SIG-M5 treated with dmso at 0.1 percent for 504 hours (cell line): ENCODE measurements at regions not wholly inside any gene's neighbourhood (a gene's known extent, or its start where the extent isn't known, plus 50 kb on each side); places are given as distances from the start of the nearest gene placed in this dataset.
"Not testable (repeated sequence)": the region's sequence is repeated elsewhere in the genome, so short reads cannot be mapped to it uniquely, and the experiment has no call there.

Experiments used
- DNase-seq: peaks from one replicate; lab custom pipeline; 2025; ENCODE audit not compliant: unreplicated experiment; lab: John Stamatoyannopoulos, UW

DNA sequence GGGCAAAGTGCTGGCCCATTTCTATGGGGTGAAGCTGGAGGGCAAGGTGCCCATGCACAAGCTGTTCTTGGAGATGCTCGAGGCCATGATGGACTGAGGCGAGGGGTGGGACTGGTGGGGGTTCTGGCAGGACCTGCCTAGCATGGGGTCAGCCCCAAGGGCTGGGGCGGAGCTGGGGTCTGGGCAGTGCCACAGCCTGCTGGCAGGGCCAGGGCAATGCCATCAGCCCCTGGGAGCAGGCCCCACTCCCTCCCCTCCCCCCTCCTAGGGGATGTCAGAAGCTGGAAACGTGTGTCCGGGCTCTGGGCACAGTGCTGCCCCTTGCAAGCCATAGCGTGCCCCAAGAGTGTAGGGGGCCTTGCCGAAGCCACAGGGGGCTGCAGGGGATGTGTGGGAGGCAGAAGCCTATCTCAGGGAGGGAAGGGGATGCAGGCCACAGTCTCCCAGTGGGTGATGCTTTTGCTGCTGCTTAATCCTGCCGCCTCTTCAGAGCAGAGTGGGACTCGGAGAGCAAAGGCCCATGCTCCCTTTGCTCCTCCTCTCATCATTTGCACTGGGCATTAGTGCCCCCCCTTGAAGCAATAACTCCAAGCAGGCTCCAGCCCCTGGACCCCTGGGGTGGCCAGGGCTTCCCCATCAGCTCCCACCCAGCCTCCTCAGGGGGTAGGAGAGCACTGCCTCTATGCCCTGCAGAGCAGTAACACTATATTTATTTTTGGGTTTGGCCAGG lies 85.2 kb downstream of the MRPL57 start:
- DNase-seq: not testable (repeated sequence)

DNA sequence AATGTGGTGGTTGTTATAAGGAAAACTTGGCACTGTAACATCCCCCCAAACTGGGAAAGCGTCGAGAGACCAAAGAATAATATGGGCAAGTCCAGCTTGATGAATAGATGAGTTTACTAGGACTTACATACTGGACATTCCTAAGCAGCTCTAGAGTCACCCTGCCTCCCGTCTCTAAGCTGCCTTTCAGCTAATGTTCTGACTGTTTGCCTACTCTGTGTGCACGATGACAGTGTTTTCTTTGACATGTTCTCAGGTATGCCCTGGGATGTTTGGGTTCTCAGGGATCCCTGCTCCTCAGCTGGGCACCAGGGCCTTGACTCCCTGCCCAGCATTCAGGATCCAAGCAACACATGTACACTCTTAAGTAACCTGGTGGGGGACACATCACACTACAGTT lies 87.5 kb downstream of the MRPL57 start:
- DNase-seq: not testable (repeated sequence)

DNA sequence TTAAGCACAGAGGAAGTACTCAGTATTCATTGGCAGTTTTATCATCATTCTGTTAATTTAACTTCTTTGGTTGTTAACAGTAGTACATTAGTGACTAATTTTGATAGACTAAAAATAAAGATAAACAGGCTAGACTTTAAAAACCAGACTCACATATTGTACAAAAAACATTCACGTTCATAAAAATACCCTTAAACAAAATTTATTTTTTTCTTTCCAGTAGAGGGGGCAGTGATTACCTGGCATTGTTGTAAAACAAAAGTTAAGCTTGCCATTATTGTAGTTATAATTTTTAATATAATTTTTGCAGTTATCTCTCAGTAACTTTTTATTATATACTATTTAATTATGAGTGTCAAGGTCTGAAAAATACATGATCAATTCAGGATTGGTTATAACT lies 92.0 kb downstream of the MRPL57 start:
- DNase-seq: not testable (repeated sequence)

DNA sequence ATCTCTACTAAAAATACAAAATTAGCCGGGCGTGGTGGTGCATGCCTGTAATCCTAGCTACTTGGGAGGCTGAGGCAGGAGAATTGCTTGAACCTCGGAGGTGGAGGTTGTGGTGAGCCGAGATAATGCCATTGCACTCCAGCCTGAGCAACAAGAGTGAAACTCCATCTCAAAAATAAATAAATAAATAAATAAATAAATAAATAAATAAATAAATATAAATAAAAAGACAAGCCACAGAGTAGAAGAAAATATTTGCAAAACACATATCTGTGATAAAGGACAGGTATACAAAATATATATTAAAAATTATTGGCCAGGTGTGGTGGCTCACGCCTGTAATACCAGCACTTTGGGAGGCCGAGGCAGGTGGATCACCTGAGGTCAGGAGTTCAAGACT lies 96.0 kb downstream of the MRPL57 start:
- DNase-seq: not testable (repeated sequence)

DNA sequence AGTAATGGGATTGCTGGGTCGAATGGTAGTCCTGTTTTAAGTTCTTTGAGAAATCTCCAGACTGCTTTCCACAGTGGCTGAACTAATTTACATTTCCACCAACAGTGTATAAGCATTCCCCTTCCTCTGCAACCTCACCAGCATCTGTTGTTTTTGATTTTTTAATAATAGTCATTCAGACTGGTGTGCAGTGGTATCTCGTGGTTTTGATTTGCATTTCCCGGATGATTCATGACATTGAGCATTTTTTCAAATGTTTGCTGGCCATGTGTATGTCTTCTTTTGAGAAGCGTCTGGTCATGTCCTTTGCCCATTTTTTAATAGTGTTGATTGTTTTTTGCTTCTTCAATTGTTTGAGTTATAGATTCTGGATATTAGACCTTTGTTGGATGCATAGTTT lies 98.0 kb downstream of the MRPL57 start:
- not testable (repeated sequence) for DNase-seq

DNA sequence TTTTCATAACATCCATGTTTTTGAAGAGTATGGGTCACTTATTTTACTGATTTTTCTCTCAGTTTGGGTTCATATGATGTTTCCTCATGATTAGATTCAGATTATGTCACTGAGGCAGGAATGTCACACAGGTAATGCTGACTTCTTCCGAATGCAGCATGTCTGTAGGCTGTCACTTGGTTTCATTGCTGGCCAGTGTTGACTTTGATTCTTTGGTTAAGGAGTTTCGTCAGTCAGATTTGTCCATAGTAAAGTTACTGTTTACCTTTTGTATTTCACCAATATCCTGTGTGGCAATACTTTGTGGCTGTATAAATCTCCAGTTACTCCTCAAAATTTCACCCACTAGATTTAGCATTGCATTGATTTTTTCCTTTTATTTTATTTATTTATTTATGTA lies 105.6 kb downstream of the MRPL57 start:
- DNase-seq: no peak

DNA sequence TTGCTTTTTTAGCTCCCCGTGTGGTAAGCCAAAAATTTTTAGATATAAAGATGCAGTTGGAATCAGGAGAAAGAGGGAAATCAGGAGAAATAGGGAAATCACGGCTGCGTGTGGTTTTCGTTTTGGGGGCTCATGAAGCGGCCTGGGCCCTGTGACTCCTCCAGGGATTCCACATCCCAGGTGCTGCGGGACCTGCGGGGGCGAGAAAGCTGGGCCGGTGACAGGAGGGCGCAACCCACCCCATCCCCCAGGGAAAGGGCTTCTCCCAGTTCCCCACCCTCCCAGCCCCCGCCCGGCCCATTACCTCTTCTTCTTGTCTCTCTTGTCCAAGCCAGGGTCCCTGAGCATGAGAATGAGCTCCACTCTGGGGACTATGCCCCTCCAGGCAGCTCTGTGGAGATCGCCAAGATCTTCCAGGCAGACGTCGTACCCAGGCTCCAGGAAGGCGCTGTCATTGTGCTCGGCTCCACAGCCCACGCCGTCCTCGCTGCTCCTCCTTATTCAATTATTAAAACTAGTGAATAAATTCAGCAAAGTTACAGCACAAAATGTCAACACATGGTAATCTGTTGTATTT lies 111.0 kb downstream of the MRPL57 start:
- no peak for DNase-seq

DNA sequence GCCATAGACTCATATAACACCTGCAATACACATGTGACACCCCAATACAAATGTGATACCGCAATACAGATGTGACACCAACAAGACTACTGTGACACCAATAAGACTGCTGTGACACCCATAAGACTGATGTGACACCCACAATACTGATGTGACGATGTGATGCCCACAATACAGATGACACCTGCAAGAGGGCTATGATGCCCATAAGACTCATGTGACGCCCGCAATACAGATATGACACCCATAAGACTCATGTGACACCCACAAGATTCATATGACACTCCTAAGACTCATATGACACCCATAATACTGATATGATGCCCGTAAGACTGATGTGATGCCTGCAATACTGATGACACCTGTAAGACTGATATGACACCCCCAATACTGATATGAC lies 113.0 kb downstream of the MRPL57 start:
- DNase-seq: no peak

DNA sequence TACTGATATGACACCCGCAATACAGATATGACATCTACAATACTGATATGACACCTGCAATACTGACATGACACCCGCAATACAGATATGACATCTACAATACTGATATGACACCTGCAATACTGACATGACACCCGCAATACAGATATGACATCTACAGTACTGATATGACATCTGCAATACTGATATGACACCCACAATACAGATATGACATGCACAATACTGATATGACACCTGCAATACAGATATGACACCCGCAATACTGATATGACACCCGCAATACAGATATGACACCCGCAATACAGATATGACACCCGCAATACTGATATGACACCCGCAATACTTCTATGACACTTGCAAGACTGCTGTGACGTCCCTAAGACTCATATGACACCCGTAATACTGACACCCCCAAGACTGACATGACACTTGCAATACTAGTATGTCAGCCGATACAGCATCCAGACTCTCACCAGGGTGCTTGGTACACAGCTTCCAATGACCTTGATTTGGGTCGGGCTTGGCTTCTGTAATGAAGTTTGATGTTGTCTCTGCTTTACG lies 114.1 kb downstream of the MRPL57 start:
- not testable (repeated sequence) for DNase-seq

DNA sequence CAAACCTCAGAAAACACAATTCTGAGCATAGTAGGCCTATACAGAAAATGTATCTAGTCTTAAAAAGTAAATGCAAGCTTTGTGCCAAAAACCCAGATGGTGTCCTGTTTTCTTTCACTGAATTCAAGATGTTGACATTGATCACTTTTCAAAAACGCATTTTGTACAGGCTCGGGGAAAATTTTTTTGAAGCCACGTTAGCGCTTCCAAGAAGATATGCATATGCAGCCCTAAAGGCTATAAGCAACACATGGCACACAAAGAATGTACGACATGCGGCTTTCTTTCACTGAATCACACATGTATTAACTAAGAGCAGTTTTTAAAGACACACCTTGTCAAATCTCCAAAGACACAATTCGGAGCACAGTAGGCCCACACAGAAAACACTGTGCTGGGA lies 115.4 kb downstream of the MRPL57 start:
- no peak for DNase-seq

DNA sequence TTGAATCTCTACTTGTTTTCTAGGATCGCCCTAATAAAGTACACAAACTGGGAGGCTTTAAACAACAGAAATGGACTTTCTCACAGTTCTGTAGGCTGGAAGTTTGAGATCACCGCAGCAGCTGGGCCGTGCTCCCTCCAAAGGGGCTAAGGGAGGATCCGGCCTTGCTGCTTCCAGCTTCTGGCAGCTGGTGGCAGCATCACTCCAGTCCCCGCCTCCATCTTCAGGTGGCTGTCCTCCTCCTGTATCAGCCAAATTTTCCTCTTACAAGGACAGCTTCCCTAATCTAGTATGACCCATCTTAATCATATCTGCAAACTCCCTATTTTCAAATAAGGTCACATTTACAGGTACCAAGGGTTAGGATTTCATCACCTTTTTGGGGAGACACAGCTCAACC lies 120.5 kb downstream of the MRPL57 start:
- DNase-seq: peak; percentile 48

DNA sequence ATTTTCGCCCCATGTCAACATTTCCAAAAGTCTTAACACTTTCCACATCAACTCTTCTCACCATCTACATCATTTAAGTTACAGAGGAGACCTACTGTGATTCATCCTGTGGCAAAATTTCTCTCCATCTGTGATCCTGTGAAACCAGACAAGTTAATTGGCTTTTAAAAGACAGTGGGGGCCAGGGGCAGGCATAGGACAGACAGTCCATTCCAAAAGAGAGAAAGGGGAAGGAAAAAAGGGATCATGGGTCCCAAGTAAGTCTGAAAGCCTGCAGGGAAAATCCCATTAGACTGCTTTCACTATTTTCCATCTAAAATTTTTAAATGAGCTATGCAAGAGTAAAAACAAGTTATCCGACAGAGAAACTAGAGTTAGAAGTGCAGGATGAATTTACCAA lies 121.0 kb downstream of the MRPL57 start:
- DNase-seq: peak; percentile 20

DNA sequence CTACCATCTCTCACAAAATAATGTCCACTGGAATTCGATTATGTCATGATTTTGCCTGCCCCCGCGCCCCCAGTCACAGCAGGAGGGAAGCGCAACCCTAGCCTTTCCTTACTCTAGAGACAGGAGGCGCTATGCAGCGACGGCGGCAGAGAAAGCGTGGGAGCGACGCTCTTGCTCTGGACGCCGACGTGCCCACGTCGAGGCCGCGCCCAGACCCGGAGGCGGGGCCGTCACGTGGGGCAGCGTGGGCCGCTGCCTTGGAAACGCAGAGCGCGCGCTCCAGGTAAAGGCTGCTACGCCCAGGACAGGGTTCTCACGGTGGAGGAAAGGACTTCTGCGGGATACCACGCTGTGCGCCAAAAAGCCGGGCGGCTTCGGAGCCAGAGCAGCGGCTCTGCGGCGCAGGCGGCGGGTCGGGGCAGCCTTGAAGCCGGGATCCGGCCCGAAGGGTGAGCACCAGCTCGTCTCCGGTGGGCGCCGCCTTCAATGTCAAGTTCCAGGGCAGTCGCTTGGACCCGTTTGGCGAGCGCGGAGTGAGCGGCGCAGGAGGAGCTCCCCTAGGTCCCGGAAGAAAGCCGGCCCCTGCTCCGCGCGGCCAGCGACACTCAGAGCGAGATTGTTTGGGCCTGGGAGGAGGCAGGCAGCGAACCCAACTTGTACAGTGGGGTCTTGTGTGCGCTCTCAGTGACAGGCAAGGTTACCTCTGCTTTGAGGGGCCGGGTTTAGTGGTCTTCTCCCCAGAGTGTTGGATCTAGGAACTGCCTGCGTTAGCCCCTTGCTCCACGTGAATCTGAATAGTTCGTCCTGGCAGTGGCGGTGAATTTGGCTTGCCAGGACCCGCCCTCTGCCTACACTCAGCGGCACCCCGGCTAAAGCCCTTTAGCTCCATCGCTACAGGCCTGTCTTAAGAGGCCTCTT lies 121.7 kb downstream of the MRPL57 start:
- DNase-seq: peak; percentile 93

DNA sequence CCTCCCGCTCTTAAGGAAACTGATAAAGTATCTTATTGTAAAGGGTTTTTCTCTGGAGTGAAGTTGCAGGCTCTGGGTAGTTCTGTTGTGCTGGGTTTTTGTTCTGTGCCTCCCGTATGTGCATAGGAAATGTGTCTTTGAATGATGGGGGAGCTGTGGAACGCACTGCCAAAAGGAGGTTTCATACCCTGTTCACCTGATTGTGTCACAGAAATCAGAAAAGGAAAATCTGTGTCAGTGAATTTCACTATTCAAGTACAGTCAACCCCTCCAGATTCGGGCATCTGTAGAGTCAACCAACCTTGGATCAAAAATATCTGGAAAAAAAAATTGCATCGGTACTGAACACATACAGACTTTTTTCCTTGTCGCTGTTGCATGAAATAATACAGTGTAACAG lies 127.8 kb downstream of the MRPL57 start:
- no peak for DNase-seq

DNA sequence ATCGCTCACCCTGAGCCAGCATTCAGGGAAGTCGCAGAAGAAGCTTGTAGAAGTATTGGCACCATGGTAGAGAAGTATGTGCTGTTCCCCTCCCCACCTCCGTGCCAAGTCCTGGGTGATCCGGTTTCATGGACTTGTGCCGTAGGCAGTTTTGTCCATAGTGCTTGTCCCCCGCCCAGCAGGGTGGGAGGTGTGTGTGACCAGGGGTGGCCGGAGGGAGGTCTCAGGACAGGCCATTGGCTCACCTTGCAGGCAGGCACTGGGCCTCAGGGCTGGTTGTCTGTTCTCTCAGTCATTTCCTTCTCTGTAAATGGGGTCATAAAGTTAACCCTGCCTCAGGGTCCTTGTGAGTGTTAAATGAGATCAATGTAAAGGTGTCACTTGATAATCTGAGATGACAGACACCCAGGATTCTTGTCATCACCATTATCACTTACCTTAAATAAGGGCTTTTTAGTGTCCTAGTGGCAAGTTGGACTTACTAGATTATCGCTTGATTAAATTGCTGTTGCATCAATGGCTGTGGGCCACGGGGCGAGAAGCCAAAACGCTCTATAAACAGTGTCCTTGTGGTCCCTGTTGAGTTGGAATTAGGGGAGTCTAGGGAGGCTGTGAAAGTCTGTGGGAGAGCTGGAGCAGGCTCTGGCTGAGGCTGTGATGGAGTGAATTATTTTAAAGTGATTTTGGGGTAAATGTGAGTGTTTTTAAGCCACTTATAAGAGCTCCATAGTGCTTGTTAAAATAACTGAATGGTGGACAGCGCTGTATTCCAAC lies 130.0 kb downstream of the MRPL57 start:
- not testable (repeated sequence) for DNase-seq

DNA sequence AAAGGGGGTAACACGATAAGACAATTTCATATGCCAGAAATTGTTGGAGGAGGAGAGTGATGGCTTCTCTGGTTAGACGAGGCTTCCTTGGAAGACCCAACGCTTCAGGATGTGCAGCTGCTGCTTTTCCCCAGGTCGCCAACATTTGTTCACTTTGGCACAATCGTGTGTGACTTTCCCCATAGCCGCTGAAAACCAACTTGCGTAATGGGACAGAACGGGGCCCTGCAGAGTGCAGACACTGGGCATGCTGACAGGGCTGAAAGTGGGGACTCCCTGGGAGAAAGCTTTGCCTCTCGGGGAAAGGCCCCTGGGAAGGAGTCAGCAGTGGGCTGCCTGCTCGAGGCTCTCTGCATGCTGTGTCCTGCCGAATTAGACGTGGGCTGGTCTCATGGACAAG lies 130.7 kb downstream of the MRPL57 start:
- not testable (repeated sequence) for DNase-seq

DNA sequence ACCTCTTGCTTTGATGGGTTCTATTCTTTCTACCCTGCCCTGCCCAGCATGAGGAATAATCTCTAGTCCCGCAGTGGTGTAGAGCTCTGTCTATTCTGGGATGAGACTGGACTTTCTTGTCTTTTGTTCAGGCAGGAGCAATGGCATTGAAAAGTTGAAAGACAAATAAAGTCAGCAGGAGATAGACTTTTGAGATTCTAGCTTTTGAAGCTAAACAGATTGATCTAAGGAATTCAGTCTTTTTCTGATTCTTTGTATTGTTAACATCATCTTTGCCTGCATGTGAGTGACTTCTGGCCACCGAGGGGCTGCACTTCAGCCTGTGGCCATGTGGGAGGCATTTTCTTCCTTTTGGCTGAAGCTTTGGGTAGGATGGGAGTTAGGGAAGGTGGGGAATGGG lies 132.4 kb downstream of the MRPL57 start:
- DNase-seq: no peak

DNA sequence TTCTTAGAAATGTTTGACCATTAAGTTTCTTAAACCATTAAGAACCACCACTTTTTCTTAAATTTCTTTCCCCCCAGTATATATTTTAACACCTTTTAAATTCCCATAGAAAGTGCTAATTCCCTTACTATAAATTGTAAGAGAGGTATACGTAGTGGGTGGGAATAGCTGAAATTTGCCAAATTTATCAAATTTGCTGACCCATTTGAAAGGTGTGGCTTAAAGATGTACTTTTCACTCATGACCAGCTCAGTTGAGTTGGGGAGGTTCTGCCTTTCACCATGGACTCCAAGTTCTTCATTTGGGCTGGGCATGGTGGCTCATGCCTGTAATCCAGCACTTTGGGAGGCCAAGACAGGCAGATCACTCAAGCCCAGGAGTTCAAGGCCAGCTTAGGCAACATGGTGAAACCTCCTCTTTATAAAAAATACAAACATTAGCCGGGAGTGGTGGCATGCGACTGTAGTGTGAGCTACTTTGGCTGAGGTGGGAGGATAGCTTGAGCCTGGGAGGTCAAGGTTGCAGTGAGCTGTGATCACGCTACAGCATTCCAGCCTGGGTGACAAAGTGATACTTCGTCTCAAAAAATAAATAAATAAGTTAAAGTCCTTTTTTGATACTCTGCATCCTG lies 133.2 kb downstream of the MRPL57 start:
- no peak for DNase-seq

DNA sequence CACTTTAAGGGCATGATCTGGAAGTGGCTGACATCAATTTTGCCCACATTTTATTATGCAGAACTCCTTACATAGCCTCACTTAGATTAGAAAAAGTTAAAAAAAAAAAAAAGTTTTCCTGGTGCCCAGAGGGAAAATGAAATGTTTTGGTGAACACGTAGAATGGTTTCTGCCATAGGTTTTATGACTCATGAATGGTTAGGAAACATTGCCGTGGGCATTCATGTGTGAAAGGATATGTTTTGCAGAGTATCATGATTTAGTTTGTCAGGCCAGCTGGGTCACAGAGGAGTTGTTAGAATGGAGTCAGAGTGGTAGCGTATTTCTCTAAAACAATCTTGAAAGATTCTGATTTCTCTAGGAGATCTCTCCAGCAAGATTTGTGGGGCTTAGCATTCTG lies 133.8 kb downstream of the MRPL57 start:
- no peak for DNase-seq

DNA sequence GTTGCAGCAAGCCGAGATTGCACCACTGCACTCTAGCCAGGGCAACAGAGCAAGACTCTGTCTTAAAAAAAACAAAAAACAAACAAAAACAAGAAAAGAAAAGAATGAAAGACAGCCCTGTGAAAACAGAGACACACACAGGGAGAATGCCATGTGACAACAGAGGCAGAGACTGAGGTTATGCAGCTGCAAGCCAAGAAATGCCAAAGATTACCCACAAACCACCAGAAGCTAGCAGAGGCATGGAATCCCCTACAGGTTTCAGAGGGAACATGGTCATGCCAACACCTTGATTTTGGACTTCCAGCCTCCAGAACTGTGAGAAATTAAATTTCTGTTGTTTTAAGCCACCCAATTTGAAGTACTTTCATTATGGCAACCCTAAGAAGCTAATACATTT lies 138.5 kb downstream of the MRPL57 start:
- not testable (repeated sequence) for DNase-seq
